GM12801 (cell line): ENCODE measurements at regions not wholly inside any gene's neighbourhood (a gene's known extent, or its start where the extent isn't known, plus 50 kb on each side); places are given as distances from the start of the nearest gene placed in this dataset.

Experiments
- CTCF ChIP-seq: IDR thresholded peaks from one replicate; pipeline ENCODE4 v1.5.1; 2011; ENCODE audit warnings: control low read depth; ENCODE audit not compliant: insufficient read length; ENCODE audit errors: extremely low read depth

GRCh38 chr18:8979258-8979988, 123.1 kb upstream of the NDUFV2 start:
- no peak for TF ChIP-seq CTCF

DNA sequence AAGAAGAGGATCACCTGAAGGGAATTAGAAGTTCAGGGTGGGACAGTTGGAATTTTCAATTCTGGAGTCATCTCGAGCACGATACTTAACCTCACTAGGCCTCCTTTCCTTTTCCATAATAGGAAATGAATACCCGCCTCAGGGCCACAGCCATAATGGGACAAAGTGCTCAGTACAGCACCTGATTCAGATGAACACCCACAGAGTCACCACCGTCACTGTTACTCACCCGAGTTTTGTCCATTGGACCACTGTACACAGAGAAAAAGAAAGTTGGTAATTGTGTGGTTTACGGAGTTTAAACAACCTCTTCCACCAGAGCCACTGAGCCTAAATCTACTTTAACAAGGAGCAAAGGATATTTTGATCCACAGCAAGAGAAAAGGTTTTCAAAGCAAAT, 122.0 kb upstream of the NDUFV2 start:
- TF ChIP-seq CTCF, result no peak

DNA sequence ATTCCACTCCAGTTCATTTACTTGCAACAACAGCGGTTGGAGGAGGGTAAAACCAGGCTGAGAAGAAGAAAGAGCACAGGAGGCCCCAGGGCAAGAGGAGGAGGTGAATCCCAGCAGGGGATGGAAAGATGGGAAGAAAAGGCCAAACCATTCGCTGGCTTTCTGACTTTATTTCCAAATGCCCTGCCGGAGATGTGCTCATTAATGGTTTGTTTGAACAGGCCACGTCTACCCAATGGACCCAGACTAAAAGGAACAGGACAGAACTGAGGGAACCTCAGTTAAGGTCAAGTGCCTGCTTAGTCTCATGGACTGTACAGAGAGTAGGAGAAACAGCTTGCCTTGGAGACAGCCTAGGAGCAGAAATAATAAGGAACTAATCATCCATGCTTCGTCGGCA, 121.6 kb upstream of the NDUFV2 start:
- no peak for TF ChIP-seq CTCF

DNA sequence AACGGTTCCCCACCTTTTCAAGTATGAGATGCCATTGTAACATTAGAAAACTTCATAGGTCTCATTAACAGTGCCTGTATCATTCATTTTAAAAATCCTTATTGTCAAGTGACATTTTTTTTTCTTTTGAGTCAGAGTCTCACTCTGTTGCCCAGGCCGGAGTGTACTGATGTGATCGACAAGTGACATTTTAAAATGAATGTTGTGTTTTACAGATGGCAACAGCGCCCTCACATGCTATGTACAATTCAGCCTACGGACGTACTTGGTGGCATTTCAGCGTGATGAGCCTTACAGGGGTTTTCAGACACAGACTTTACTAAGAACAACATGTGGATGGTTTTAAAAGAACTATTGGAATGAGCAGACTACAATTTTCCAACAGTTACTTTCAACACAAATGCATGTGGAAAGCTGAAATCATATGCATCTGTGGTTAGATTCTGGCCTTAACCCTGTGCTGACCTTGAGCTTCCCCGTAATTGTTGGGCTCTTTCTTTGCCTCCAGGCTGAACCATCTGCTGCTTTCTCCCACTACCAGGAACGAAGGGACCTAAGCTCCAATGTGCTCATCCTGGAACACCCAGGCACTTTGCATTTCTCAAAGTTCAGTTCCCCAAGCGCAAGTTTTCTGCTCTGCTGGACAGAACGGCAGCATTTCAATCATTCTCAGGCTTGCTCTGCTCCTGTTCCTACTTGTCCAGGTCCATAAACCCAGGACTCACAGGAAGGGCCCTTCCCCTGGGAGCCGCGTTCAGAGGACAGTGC, 119.9 kb upstream of the NDUFV2 start:
- no peak for TF ChIP-seq CTCF

DNA sequence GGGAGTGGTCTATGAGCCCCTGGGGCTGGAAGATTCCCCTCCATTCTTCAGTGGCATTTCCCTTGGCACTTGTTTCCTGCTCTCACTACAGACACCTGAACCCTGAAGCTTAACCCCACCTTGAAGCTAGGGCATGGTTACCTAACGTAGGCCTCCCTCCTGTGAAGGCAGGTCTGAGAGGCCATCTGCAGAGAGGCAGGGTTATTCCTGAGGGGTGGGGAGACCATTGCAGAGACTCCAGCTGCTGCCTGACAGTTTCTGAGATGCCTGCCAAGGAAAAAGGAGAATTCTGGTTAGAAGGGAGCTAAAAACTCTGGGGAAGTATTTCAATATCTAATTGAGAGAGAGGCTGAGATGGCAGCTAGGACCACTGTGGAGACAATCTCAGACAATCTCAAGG, 119.3 kb upstream of the NDUFV2 start:
- no peak for TF ChIP-seq CTCF

- TF ChIP-seq CTCF, result no peak
Measured at GRCh38 chr18:8984131-8984721, 118.3 kb upstream of the NDUFV2 start.

DNA sequence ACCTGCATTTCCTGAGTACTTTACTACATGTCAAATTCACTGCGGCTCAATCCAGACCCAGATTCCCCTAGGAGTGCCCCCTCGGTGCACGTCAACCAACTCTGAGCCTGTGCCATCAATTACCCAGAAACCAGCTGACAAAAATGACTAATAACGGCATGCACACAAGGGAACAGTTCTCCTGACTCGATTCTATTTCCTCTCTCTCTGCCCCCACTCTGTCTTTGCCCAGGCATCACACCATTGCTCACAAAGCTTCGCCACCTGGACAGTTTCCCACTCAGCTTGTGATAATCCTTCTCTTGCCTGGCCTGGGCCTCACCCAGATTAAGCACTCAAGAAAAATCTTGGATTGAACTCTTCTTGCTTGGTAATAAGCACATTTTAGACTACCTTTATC, 115.3 kb upstream of the NDUFV2 start:
- no peak for TF ChIP-seq CTCF
